HL-60 (cell line): ENCODE measurements at regions not wholly inside any gene's neighbourhood (a gene's known extent, or its start where the extent isn't known, plus 50 kb on each side); places are given as distances from the start of the nearest gene placed in this dataset.

Source experiments
- DNase-seq, 2 experiments: peaks; one replicate each; pipeline ENCODE4 v3.0.0-alpha.2; 2010 to 2020; ENCODE audit warnings: low read depth in 1 of 2, low spot score in 1 of 2
- H3K27ac ChIP-seq: fragments of 250-450 bp; sonication (Bioruptor Pico); replicated peaks from 2 replicates; pipeline ENCODE4 v1.5.1; 2020; ENCODE audit warnings: mild to moderate bottlenecking, moderate library complexity
- H3K27me3 ChIP-seq: fragments of 250-450 bp; sonication (Bioruptor Pico); 2 replicates; pipeline ENCODE4 v1.5.1; 2021; ENCODE audit warnings: mild to moderate bottlenecking, moderate library complexity; ENCODE audit not compliant: insufficient read depth, poor library complexity, severe bottlenecking
- H3K4me3 ChIP-seq: replicated peaks from 2 replicates; pipeline ENCODE4 v1.5.1; 2011; ENCODE audit warnings: mild to moderate bottlenecking, control low read depth, low read length; ENCODE audit not compliant: insufficient read depth
- GABPA ChIP-seq: IDR thresholded peaks from 2 replicates; pipeline ENCODE4 v1.6.1; 2012; ENCODE audit warnings: low read depth
- POLR2AphosphoS5 ChIP-seq: IDR thresholded peaks from 2 replicates; pipeline ENCODE4 v1.6.1; 2012; ENCODE audit warnings: low read depth
- SPI1 ChIP-seq: IDR thresholded peaks from 2 replicates; pipeline ENCODE4 v1.6.1; 2012; ENCODE audit warnings: low read depth, mild to moderate bottlenecking, borderline replicate concordance
- TF ChIP-seq, protein P1 (sequence below): IDR thresholded peaks from one replicate; pipeline ENCODE4 v1.5.1; 2011; ENCODE audit warnings: low read length, control low read depth, inconsistent platforms; ENCODE audit not compliant: insufficient read depth
- TF ChIP-seq, protein P2 (sequence below): IDR thresholded peaks from 2 replicates; pipeline ENCODE4 v1.6.1; 2012; ENCODE audit warnings: low read depth; ENCODE audit not compliant: insufficient replicate concordance

DNA sequence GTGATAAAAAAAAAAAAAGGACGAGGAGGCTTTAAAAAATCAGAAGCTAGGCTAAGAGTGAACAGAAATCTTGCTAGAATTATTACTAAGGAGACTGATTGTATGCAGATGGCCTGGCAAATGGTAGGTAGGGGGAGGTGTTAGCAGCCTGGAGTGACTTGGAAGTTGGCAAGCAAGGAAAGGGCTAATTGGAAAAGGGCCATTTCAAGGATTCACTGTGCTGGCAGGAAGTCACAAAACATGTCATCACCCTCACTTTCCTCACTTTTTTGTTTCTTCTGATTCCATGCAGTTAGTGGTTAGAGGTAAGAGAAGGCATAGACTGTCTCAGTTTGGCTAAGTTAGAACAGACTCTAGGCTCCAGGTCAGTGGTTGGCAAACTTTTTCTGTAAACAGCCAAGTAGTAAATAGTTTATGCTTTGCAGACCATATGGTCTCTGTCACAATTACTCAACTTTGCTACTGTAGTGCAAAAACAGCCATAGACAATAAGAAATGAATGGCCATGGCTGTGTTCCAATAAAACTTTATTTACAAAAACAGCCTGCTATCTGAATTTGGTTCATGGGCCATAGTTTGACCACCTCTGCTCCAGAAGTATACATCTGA is 646.5 kb upstream of the ACTRT1 start:
- no peak for DNase-seq
- Histone ChIP-seq H3K27me3 (no peaks in the 10 kb centered on the region), H3K27ac (no peak overlapping the region), H3K4me3 (no peak overlapping the region)
- TF ChIP-seq, protein P1, sequence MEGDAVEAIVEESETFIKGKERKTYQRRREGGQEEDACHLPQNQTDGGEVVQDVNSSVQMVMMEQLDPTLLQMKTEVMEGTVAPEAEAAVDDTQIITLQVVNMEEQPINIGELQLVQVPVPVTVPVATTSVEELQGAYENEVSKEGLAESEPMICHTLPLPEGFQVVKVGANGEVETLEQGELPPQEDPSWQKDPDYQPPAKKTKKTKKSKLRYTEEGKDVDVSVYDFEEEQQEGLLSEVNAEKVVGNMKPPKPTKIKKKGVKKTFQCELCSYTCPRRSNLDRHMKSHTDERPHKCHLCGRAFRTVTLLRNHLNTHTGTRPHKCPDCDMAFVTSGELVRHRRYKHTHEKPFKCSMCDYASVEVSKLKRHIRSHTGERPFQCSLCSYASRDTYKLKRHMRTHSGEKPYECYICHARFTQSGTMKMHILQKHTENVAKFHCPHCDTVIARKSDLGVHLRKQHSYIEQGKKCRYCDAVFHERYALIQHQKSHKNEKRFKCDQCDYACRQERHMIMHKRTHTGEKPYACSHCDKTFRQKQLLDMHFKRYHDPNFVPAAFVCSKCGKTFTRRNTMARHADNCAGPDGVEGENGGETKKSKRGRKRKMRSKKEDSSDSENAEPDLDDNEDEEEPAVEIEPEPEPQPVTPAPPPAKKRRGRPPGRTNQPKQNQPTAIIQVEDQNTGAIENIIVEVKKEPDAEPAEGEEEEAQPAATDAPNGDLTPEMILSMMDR: no peak
- TF ChIP-seq GABPA: no peak
- TF ChIP-seq POLR2AphosphoS5: no peak
- TF ChIP-seq SPI1: no peak
- TF ChIP-seq, protein P2, sequence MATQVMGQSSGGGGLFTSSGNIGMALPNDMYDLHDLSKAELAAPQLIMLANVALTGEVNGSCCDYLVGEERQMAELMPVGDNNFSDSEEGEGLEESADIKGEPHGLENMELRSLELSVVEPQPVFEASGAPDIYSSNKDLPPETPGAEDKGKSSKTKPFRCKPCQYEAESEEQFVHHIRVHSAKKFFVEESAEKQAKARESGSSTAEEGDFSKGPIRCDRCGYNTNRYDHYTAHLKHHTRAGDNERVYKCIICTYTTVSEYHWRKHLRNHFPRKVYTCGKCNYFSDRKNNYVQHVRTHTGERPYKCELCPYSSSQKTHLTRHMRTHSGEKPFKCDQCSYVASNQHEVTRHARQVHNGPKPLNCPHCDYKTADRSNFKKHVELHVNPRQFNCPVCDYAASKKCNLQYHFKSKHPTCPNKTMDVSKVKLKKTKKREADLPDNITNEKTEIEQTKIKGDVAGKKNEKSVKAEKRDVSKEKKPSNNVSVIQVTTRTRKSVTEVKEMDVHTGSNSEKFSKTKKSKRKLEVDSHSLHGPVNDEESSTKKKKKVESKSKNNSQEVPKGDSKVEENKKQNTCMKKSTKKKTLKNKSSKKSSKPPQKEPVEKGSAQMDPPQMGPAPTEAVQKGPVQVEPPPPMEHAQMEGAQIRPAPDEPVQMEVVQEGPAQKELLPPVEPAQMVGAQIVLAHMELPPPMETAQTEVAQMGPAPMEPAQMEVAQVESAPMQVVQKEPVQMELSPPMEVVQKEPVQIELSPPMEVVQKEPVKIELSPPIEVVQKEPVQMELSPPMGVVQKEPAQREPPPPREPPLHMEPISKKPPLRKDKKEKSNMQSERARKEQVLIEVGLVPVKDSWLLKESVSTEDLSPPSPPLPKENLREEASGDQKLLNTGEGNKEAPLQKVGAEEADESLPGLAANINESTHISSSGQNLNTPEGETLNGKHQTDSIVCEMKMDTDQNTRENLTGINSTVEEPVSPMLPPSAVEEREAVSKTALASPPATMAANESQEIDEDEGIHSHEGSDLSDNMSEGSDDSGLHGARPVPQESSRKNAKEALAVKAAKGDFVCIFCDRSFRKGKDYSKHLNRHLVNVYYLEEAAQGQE: no peak

DNA sequence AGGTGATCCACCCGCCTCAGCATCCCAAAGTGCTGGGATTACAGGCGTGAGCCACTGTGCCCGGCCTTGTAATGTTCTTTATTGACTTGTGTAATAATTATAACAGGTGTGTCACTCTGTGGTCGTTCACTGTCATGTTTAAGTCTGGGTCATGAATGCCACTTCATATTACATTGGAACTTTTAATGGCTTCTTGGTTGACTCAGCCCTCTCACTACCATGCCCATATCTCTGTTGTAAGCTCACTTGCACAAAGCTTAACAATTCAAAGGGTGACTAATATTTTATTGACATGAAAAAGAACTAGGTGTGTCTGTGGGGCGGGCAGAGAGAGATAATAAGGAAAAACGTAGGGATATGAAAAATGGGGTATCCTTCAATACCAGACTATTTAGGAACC is 639.7 kb upstream of the ACTRT1 start:
- no peak overlapping the region for H3K4me3 ChIP-seq
- TF ChIP-seq POLR2AphosphoS5: no peak
- TF ChIP-seq SPI1: no peak
- TF ChIP-seq, protein P2: no peak
- no peak for TF ChIP-seq GABPA
- TF ChIP-seq, protein P1: no peak
- no peak for DNase-seq
- H3K27ac ChIP-seq: no peak overlapping the region
- no peaks in the 10 kb centered on the region for H3K27me3 ChIP-seq

DNA sequence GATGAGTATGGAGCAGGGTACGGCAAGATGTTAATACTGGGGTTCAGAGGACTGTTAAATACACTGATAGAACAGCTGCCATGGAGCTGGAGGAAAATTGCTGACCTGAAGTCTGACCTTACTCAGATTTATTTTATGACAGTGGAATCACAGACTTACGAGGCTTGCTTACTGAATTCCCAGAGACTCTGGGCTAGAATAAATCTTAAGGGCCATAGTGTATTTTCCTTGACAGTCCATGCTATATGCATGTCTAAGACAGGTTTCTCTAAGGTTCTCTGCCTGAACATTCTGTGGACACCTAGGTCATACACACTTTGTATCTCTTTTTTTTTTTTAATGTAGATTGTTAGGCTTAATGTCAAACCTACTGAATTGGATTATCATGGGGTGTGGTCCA is 633.2 kb upstream of the ACTRT1 start:
- Histone ChIP-seq H3K27ac (no peak overlapping the region), H3K27me3 (no peaks in the 10 kb centered on the region), H3K4me3 (no peak overlapping the region)
- DNase-seq: no peak
- no peak for TF ChIP-seq SPI1
- TF ChIP-seq, protein P2: no peak
- TF ChIP-seq GABPA: no peak
- TF ChIP-seq POLR2AphosphoS5: no peak
- TF ChIP-seq, protein P1: no peak
